ENCODE measurements at regions not wholly inside any gene's neighbourhood (a gene's known extent, or its start where the extent isn't known, plus 50 kb on each side); places are given as distances from the start of the nearest gene placed in this dataset.

- TF ChIP-seq CTCF (IDR thresholded peaks at IDR 0.05) (no peak), POLR2A (IDR thresholded peaks at IDR 0.05) (no peak)
These were observed 67.4 kb downstream of the PHLDA1 start for GRCh38 chr12:75964150-75964549.

All from thyroid gland (tissue), 4 donors.